CD4-positive, alpha-beta T cell (primary cell): ENCODE measurements at regions not wholly inside any gene's neighbourhood (a gene's known extent, or its start where the extent isn't known, plus 50 kb on each side); places are given as distances from the start of the nearest gene placed in this dataset.

Experiments used
- ATAC-seq: fragments of 200-7000 bp; cut with Tn5 transposase; one replicate; pipeline ENCODE4 v1.10.0; 2022; ENCODE audit warnings: mild to moderate bottlenecking; ENCODE audit not compliant: poor library complexity
- CTCF ChIA-PET: fragments of 350-600 bp; sonication (Branson Sonifier 250); formaldehyde crosslinking; loops from one replicate; lab custom pipeline; 2021; ENCODE audit warnings: antibody characterized with exemption, inconsistent platforms; lab: Charles Lee
- POLR2A ChIA-PET: fragments of 350-600 bp; sonication (Branson Sonifier 250); formaldehyde crosslinking; loops from one replicate; lab custom pipeline; 2021; ENCODE audit warnings: antibody characterized with exemption, inconsistent platforms; lab: Charles Lee
- DNase-seq, 14 experiments: peaks; one replicate each; pipeline ENCODE4 v3.0.0-alpha.2; 2013 to 2020; ENCODE audit warnings: mixed read lengths in 2 of 14
- H3K27ac ChIP-seq, 2 donors: one replicate each; pipeline versions ENCODE4 v1.5.1 to v1.7.0; 2013; ENCODE audit warnings: low read length in 2 of 2, low read depth in 1 of 2, mild to moderate bottlenecking in 1 of 2
- H3K27me3 ChIP-seq, 2 experiments: 1 replicate in 1 of 2; 2 replicates in 1 of 2; pipeline versions ENCODE4 v1.6.1 to v1.7.0; 2013; ENCODE audit warnings: low read length in 2 of 2, control low read depth in 1 of 2, mild to moderate bottlenecking in 1 of 2, moderate library complexity in 1 of 2; ENCODE audit not compliant: insufficient read depth in 2 of 2, control insufficient read depth in 1 of 2
- H3K36me3 ChIP-seq: one replicate; pipeline ENCODE4 v1.6.1; 2013; ENCODE audit warnings: low read length, control low read depth; ENCODE audit not compliant: insufficient read depth
- H3K4me1 ChIP-seq: one replicate; pipeline ENCODE4 v1.6.1; 2013; ENCODE audit warnings: low read length, control low read depth; ENCODE audit not compliant: insufficient read depth
- H3K4me3 ChIP-seq: one replicate; pipeline ENCODE4 v1.5.1; 2013; ENCODE audit warnings: mild to moderate bottlenecking, low read length, moderate library complexity
- H3K9me3 ChIP-seq, 2 experiments: 1 replicate in 1 of 2; 2 replicates in 1 of 2; pipeline versions ENCODE4 v1.6.1 to v1.7.0; 2013; ENCODE audit warnings: low read length in 2 of 2, mild to moderate bottlenecking in 2 of 2, control low read depth in 1 of 2, moderate library complexity in 1 of 2; ENCODE audit not compliant: control insufficient read depth in 1 of 2, insufficient read depth in 1 of 2
- H3K27ac Mint-ChIP-seq: one replicate; pipeline ENCODE4 v1.8.0; 2020; ENCODE audit warnings: mixed read lengths
- H3K27me3 Mint-ChIP-seq: one replicate; pipeline ENCODE4 v1.8.0; 2021; ENCODE audit warnings: mixed read lengths
- H3K36me3 Mint-ChIP-seq: one replicate; pipeline ENCODE4 v1.8.0; 2021; ENCODE audit warnings: low read depth, mixed read lengths
- H3K4me1 Mint-ChIP-seq: one replicate; pipeline ENCODE4 v1.8.0; 2021; ENCODE audit warnings: low read depth, mixed read lengths
- H3K4me3 Mint-ChIP-seq: one replicate; pipeline ENCODE4 v1.8.0; 2020; ENCODE audit warnings: mild to moderate bottlenecking, mixed read lengths
- H3K9me3 Mint-ChIP-seq: one replicate; pipeline ENCODE4 v1.8.0; 2020; ENCODE audit warnings: mixed read lengths
- CTCF ChIP-seq: fragments of 200-600 bp; IDR thresholded peaks from one replicate; pipeline ENCODE4 v1.8.0; 2022; ENCODE audit warnings: antibody characterized with exemption, mild to moderate bottlenecking
- intact Hi-C, 2 experiments: fragments of 100-400 bp; cut with DNase I in 1 of 2; cut with micrococcal nuclease in 1 of 2; formaldehyde crosslinking; loops; one replicate each; pipeline versions ENCODE4 v1.15.1 to v1.9.0; 2023 to 2025; cut with DNase I, micrococcal nuclease

GRCh38 chr11:114970927-114971645, 292.8 kb downstream of the NXPE2 start:
- no peak for DNase-seq
- Histone ChIP-seq H3K27ac (no peak overlapping the region), H3K4me3 (no peak overlapping the region), H3K36me3 (no peaks in the 10 kb centered on the region), H3K9me3 (no peaks in the 10 kb centered on the region), H3K27me3 (no peaks in the 10 kb centered on the region), H3K4me1 (no peaks in the 10 kb centered on the region)
- H3K27me3 Mint-ChIP-seq, result peaks cover 5% of the 10 kb centered on the region
- H3K4me1 Mint-ChIP-seq, result no peaks in the 10 kb centered on the region
- no peak overlapping the region for H3K4me3 Mint-ChIP-seq
- H3K9me3 Mint-ChIP-seq, result no peaks in the 10 kb centered on the region
- TF ChIP-seq CTCF, result no peak
- ChIA-PET CTCF (no interaction called here), POLR2A (no interaction called here)
- intact Hi-C loops, result no loop called here
- H3K36me3 Mint-ChIP-seq, result no peaks in the 10 kb centered on the region
- no peak for ATAC-seq
- H3K27ac Mint-ChIP-seq, result no peak overlapping the region

- Mint-ChIP-seq H3K27ac (no peak overlapping the region), H3K36me3 (no peaks in the 10 kb centered on the region), H3K9me3 (no peaks in the 10 kb centered on the region), H3K4me3 (no peak overlapping the region), H3K27me3 (no peaks in the 10 kb centered on the region), H3K4me1 (no peaks in the 10 kb centered on the region)
- ATAC-seq, result no peak
- no peak for TF ChIP-seq CTCF
- POLR2A ChIA-PET, result no interaction called here
- Histone ChIP-seq H3K27me3 (no peaks in the 10 kb centered on the region), H3K9me3 (no peaks in the 10 kb centered on the region), H3K36me3 (no peaks in the 10 kb centered on the region), H3K4me3 (no peak overlapping the region), H3K4me1 (no peaks in the 10 kb centered on the region), H3K27ac (no peak overlapping the region)
- CTCF ChIA-PET, result no interaction called here
- no peak for DNase-seq
- intact Hi-C loops, result no loop called here
These were observed 293.8 kb downstream of the NXPE2 start for GRCh38 chr11:114972105-114972504.

- no peak for ATAC-seq
- DNase-seq, result no peak
- H3K4me1 Mint-ChIP-seq, result no peaks in the 10 kb centered on the region
- ChIA-PET CTCF (no interaction called here), POLR2A (no interaction called here)
- no peaks in the 10 kb centered on the region for H3K9me3 ChIP-seq
- no peaks in the 10 kb centered on the region for H3K27me3 Mint-ChIP-seq
- no peaks in the 10 kb centered on the region for H3K27me3 ChIP-seq
- no peak overlapping the region for H3K27ac ChIP-seq
- H3K4me3 ChIP-seq, result no peak overlapping the region
- H3K27ac Mint-ChIP-seq, result no peak overlapping the region
- TF ChIP-seq CTCF, result no peak
- intact Hi-C loops, result no loop called here
- H3K36me3 ChIP-seq, result no peaks in the 10 kb centered on the region
- H3K36me3 Mint-ChIP-seq, result no peaks in the 10 kb centered on the region
- no peak overlapping the region for H3K4me3 Mint-ChIP-seq
- H3K4me1 ChIP-seq, result no peaks in the 10 kb centered on the region
- no peaks in the 10 kb centered on the region for H3K9me3 Mint-ChIP-seq
These were observed 299.3 kb downstream of the NXPE2 start for GRCh38 chr11:114977651-114978050.
